Gastrocnemius medialis (tissue), 4 donors: ENCODE measurements at regions not wholly inside any gene's neighbourhood (a gene's known extent, or its start where the extent isn't known, plus 50 kb on each side); places are given as distances from the start of the nearest gene placed in this dataset.

Source experiments
- ATAC-seq, 2 donors: fragments of 150-250 bp; one replicate each; pipeline ENCODE4 v1.9.1; 2016
- DNase-seq, 2 donors: peaks; one replicate each; pipeline ENCODE4 v3.0.0-alpha.2; 2019
- H3K27ac ChIP-seq, 4 donors: fragments of 200-600 bp; sonication (generic); 1 replicate in 1 of 4; 2 replicates in 3 of 4; pipeline ENCODE4 v1.5.1; 2016 to 2018; ENCODE audit warnings: mild to moderate bottlenecking in 2 of 4, moderate library complexity in 1 of 4
- H3K27me3 ChIP-seq, 3 donors: fragments of 200-600 bp; sonication (generic) in 2 of 3; 1 replicate in 1 of 3; 2 replicates in 2 of 3; pipeline versions ENCODE4 v1.5.1 to v1.6.0; 2016 to 2019; ENCODE audit warnings: mild to moderate bottlenecking in 1 of 3, moderate library complexity in 1 of 3
- H3K36me3 ChIP-seq, 2 donors: fragments of 200-600 bp; sonication (generic) in 1 of 2; one replicate each; pipeline ENCODE4 v1.5.1; 2017 to 2018
- H3K4me1 ChIP-seq, 2 donors: fragments of 200-600 bp; sonication (generic) in 1 of 2; one replicate each; pipeline ENCODE4 v1.5.1; 2016 to 2017; ENCODE audit warnings: mild to moderate bottlenecking in 2 of 2
- H3K4me3 ChIP-seq, 4 donors: fragments of 200-600 bp; sonication (generic) in 3 of 4; 1 replicate in 1 of 4; 2 replicates in 3 of 4; pipeline ENCODE4 v1.5.1; 2016 to 2019; ENCODE audit warnings: mild to moderate bottlenecking in 2 of 4
- H3K9me3 ChIP-seq, 3 donors: fragments of 200-600 bp; sonication (generic) in 2 of 3; 1 replicate in 1 of 3; 2 replicates in 2 of 3; pipeline ENCODE4 v1.5.1; 2016 to 2019
- POLR2A ChIP-seq, 2 donors: fragments of 450-650 bp; IDR thresholded peaks; one replicate each; pipeline ENCODE4 v1.6.1; 2017; ENCODE audit warnings: antibody characterized with exemption in 2 of 2, mild to moderate bottlenecking in 2 of 2, moderate library complexity in 2 of 2
- in situ Hi-C, 4 donors: fragments of 200-750 bp; cut with MboI; loops; one replicate each; pipeline versions ENCODE4 v1.15.0 to v1.8.0; 2017; ENCODE audit warnings: low sequenced_read_pairs in 4 of 4
- intact Hi-C: fragments of 100-400 bp; cut with DNase I; formaldehyde crosslinking; loops from one replicate; pipeline ENCODE4 v1.15.1; 2023; ENCODE audit warnings: low total_unique reads
- TF ChIP-seq, protein P1 (sequence below), 5 experiments: fragments of 450-650 bp in 3 of 5; fragments of 200-600 bp in 2 of 5; sonication (generic) in 2 of 5; IDR thresholded peaks in 4 of 5; conservative IDR thresholded peaks in 1 of 5; 1 replicate in 4 of 5; 2 replicates in 1 of 5; pipeline ENCODE4 v1.5.1; 2016 to 2019; ENCODE audit warnings: antibody characterized with exemption in 5 of 5, mild to moderate bottlenecking in 3 of 5, moderate library complexity in 3 of 5

- in situ Hi-C loops (no loop called here), intact Hi-C loops (no loop called here)
- Histone ChIP-seq H3K9me3 (no peaks in the 10 kb centered on the region), H3K36me3 (no peaks in the 10 kb centered on the region), H3K27ac (no peak overlapping the region), H3K27me3 (no peaks in the 10 kb centered on the region), H3K4me1 (no peaks in the 10 kb centered on the region), H3K4me3 (no peak overlapping the region)
- TF ChIP-seq POLR2A (IDR thresholded peaks at IDR 0.05) = no peak
- ATAC-seq (no peak), DNase-seq (no peak)
Measured at GRCh38 chr20:56765172-56766073, 136.3 kb downstream of the TFAP2C start.

GRCh38 chr20:56766528-56766927 lies 137.4 kb downstream of the TFAP2C start:
- H3K36me3 ChIP-seq = no peaks in the 10 kb centered on the region
- no peaks in the 10 kb centered on the region for H3K9me3 ChIP-seq
- no peak overlapping the region for H3K4me3 ChIP-seq
- H3K27ac ChIP-seq = no peak overlapping the region
- H3K4me1 ChIP-seq = no peaks in the 10 kb centered on the region
- intact Hi-C loops = no loop called here
- no peak for TF ChIP-seq POLR2A (IDR thresholded peaks at IDR 0.05)
- TF ChIP-seq, protein P1, sequence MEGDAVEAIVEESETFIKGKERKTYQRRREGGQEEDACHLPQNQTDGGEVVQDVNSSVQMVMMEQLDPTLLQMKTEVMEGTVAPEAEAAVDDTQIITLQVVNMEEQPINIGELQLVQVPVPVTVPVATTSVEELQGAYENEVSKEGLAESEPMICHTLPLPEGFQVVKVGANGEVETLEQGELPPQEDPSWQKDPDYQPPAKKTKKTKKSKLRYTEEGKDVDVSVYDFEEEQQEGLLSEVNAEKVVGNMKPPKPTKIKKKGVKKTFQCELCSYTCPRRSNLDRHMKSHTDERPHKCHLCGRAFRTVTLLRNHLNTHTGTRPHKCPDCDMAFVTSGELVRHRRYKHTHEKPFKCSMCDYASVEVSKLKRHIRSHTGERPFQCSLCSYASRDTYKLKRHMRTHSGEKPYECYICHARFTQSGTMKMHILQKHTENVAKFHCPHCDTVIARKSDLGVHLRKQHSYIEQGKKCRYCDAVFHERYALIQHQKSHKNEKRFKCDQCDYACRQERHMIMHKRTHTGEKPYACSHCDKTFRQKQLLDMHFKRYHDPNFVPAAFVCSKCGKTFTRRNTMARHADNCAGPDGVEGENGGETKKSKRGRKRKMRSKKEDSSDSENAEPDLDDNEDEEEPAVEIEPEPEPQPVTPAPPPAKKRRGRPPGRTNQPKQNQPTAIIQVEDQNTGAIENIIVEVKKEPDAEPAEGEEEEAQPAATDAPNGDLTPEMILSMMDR (IDR thresholded peaks at IDR 0.05 in 4 of 5, conservative IDR thresholded peaks at IDR 0.05 in 1 of 5) = no peak
- in situ Hi-C loops = no loop called here
- DNase-seq (no peak), ATAC-seq (no peak)
- no peaks in the 10 kb centered on the region for H3K27me3 ChIP-seq

DNA sequence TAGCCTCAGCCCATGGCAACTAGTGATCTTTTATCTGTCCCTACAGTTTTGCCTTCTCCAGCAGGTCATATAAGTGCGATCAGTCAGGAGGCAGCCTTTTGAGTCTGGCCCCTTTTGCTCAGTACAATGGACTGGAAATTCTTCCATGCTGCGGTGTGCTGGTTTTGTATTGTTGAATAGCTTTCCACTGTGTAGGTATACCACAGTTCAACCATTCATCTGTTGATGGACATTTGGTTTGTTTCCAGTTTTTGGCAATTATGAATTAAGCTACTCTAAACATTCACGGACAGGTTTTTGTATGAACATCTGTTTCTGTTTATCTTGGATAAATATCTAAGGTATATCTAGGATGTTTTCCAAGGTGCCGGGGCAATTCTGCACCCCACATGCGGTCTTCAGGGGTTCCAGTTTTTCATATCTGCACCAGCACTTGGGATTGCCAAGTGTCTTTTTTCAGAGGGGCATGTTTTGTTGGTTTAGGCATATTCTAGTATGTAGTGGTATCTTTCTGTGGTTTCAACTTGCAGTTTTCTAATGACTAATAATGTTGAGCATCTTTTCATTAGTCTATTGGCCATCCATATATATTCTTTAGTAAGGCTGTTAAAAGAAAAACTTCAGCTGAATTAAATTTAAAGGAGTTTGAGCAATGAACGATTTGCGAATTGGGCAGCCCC lies 141.0 kb downstream of the TFAP2C start:
- H3K27ac ChIP-seq = no peak overlapping the region

DNA sequence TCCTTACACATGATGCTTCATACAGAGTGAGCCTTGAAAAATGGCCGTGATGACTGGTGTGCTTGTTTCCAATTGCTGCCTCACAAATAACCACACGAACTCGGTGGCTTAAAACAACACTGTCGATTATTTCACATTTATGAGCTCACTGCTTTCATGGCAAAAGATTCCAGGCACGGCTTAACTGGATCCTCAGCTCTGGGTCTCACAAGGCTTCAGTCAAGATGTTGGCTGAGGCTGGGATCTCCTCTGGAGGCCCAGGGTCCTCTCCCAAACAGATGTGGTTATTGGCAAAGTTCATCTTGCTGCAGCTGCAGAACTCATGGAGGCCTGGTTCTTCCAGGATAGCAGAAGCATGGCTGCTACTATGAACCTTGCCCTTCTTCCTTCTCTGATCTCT lies 144.6 kb downstream of the TFAP2C start:
- in situ Hi-C loops = no loop called here
- intact Hi-C loops = no loop called here
- no peaks in the 10 kb centered on the region for H3K27me3 ChIP-seq
- no peaks in the 10 kb centered on the region for H3K4me1 ChIP-seq
- H3K9me3 ChIP-seq = no peaks in the 10 kb centered on the region
- ATAC-seq (no peak), DNase-seq (no peak)
- H3K4me3 ChIP-seq = no peak overlapping the region
- no peaks in the 10 kb centered on the region for H3K36me3 ChIP-seq
- TF ChIP-seq POLR2A (IDR thresholded peaks at IDR 0.05) = no peak
- TF ChIP-seq, protein P1 (IDR thresholded peaks at IDR 0.05 in 4 of 5, conservative IDR thresholded peaks at IDR 0.05 in 1 of 5) = no peak
- H3K27ac ChIP-seq = no peak overlapping the region

More for the DNA sequence above, 141.0 kb downstream of the TFAP2C start:
- ATAC-seq (no peak), DNase-seq (no peak)
- no peaks in the 10 kb centered on the region for H3K9me3 ChIP-seq
- no peak overlapping the region for H3K4me3 ChIP-seq
- in situ Hi-C loops = no loop called here
- TF ChIP-seq POLR2A (IDR thresholded peaks at IDR 0.05) = no peak
- TF ChIP-seq, protein P1 (IDR thresholded peaks at IDR 0.05 in 4 of 5, conservative IDR thresholded peaks at IDR 0.05 in 1 of 5) = no peak
- H3K36me3 ChIP-seq = no peaks in the 10 kb centered on the region
- intact Hi-C loops = no loop called here
- no peaks in the 10 kb centered on the region for H3K4me1 ChIP-seq
- H3K27me3 ChIP-seq = no peaks in the 10 kb centered on the region

DNA sequence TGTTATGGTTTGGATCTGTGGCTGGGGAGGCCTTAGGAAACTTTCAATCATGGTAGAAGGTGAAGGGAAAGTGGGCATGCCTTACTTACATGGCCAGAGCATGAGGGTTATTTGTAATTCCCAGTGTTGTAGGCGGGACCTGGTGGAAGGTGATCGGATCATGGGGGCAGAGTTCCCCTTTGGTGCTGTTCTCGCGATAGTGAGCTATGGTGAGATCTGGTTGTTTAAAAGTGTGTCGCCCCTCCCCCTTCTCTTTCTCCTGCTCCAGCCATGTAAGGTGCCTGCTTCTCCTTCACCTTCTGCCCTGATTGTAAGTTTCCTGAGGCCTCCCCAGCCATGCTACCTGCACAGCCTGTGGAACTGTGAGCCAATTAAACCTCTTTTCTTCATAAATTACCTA lies 145.8 kb downstream of the TFAP2C start:
- H3K4me3 ChIP-seq = no peak overlapping the region
- DNase-seq (no peak), ATAC-seq (no peak)
- H3K4me1 ChIP-seq = no peaks in the 10 kb centered on the region
- no peaks in the 10 kb centered on the region for H3K9me3 ChIP-seq
- TF ChIP-seq POLR2A (IDR thresholded peaks at IDR 0.05) = no peak
- TF ChIP-seq, protein P1 (IDR thresholded peaks at IDR 0.05 in 4 of 5, conservative IDR thresholded peaks at IDR 0.05 in 1 of 5) = no peak
- H3K36me3 ChIP-seq = no peaks in the 10 kb centered on the region
- H3K27ac ChIP-seq = no peak overlapping the region
- intact Hi-C loops (no loop called here), in situ Hi-C loops (no loop called here)
- no peaks in the 10 kb centered on the region for H3K27me3 ChIP-seq
